CD4-positive, alpha-beta T cell treated with Interleukin-4 for 4 hours (primary cell): ENCODE measurements at regions not wholly inside any gene's neighbourhood (a gene's known extent, or its start where the extent isn't known, plus 50 kb on each side); places are given as distances from the start of the nearest gene placed in this dataset.

Source experiments
- DNase-seq: peaks from one replicate; pipeline ENCODE4 v3.0.0-alpha.2; 2020

- no peak for DNase-seq
These were observed 51.5 kb downstream of the SST start for GRCh38 chr3:187618722-187619121.

- DNase-seq = no peak
These were observed 53.0 kb downstream of the SST start for GRCh38 chr3:187617213-187617612.

GRCh38 chr3:187616307-187616972 is 53.8 kb downstream of the SST start:
- peak; percentile 39 for DNase-seq

- DNase-seq = no peak
These were observed 54.6 kb downstream of the SST start for GRCh38 chr3:187615630-187616029.

GRCh38 chr3:187612656-187613055 is 57.5 kb downstream of the SST start:
- no peak for DNase-seq

- no peak for DNase-seq
These were observed 59.1 kb downstream of the SST start for GRCh38 chr3:187610981-187611511.

GRCh38 chr3:187594272-187594671 is 75.9 kb downstream of the SST start:
- DNase-seq = no peak

GRCh38 chr3:187593451-187593850 is 76.7 kb downstream of the SST start:
- DNase-seq = no peak

- no peak for DNase-seq
These were observed 79.2 kb downstream of the SST start for GRCh38 chr3:187590861-187591576.

GRCh38 chr3:187587076-187587475 is 83.1 kb downstream of the SST start:
- no peak for DNase-seq

GRCh38 chr3:187586226-187586625 is 84.0 kb downstream of the SST start:
- DNase-seq = no peak

- no peak for DNase-seq
These were observed 97.8 kb downstream of the SST start for GRCh38 chr3:187572441-187572840.

GRCh38 chr3:187571701-187572100 is 98.5 kb downstream of the SST start:
- no peak for DNase-seq

GRCh38 chr3:187570776-187571175 is 99.4 kb downstream of the SST start:
- no peak for DNase-seq

GRCh38 chr3:187568171-187568570 is 102.0 kb downstream of the SST start:
- DNase-seq = no peak

- DNase-seq = no peak
These were observed 102.5 kb downstream of the SST start for GRCh38 chr3:187567661-187568121.

- DNase-seq = no peak
These were observed 103.2 kb downstream of the SST start for GRCh38 chr3:187567021-187567420.

GRCh38 chr3:187565701-187566100 is 104.5 kb downstream of the SST start:
- no peak for DNase-seq

GRCh38 chr3:187558990-187559389 is 111.2 kb downstream of the SST start:
- DNase-seq = no peak

GRCh38 chr3:187551416-187551815 is 118.8 kb downstream of the SST start:
- DNase-seq = no peak

- no peak for DNase-seq
These were observed 119.7 kb downstream of the SST start for GRCh38 chr3:187550446-187550845.

- DNase-seq = no peak
These were observed 124.8 kb downstream of the SST start for GRCh38 chr3:187545366-187545765.

GRCh38 chr3:187544326-187544725 is 125.9 kb downstream of the SST start:
- no peak for DNase-seq

- no peak for DNase-seq
These were observed 129.3 kb downstream of the SST start for GRCh38 chr3:187540847-187541246.
